GM12892 (cell line): ENCODE measurements at regions not wholly inside any gene's neighbourhood (a gene's known extent, or its start where the extent isn't known, plus 50 kb on each side); places are given as distances from the start of the nearest gene placed in this dataset.

Source experiments
- DNase-seq: peaks from one replicate; pipeline ENCODE4 v3.0.0; 2011; ENCODE audit not compliant: insufficient read length
- FAIRE-seq: peaks from 2 replicates; lab custom pipeline; 2011; peaks lifted over from hg19 to GRCh38; lab: Jason Lieb, UNC
- POLR2A ChIP-seq: IDR thresholded peaks from 2 replicates; pipeline ENCODE4 v1.6.1; 2011; ENCODE audit warnings: low read depth, low read length, control low read depth
- POLR2AphosphoS5 ChIP-seq: IDR thresholded peaks from 2 replicates; pipeline ENCODE4 v1.6.1; 2011; ENCODE audit warnings: low read depth, low read length, control low read depth
- TAF1 ChIP-seq: IDR thresholded peaks from 2 replicates; pipeline ENCODE4 v1.6.1; 2011; ENCODE audit warnings: low read depth, mild to moderate bottlenecking, control low read depth, low read length, borderline replicate concordance

GRCh38 chr6:66961191-66961590, 1254.2 kb upstream of the EYS start:
- no peak for TF ChIP-seq TAF1
- TF ChIP-seq POLR2AphosphoS5 = no peak
- TF ChIP-seq POLR2A = no peak
- DNase-seq = no peak
- FAIRE-seq = no peak

GRCh38 chr6:66949191-66949661, 1242.2 kb upstream of the EYS start:
- TF ChIP-seq TAF1 (no peak), POLR2AphosphoS5 (no peak), POLR2A (no peak)
- no peak for DNase-seq
- no peak for FAIRE-seq

GRCh38 chr6:66948106-66948505, 1241.1 kb upstream of the EYS start:
- no peak for DNase-seq
- TF ChIP-seq POLR2AphosphoS5 (no peak), TAF1 (no peak), POLR2A (no peak)
- FAIRE-seq = no peak

- TF ChIP-seq POLR2A = no peak
- no peak for TF ChIP-seq POLR2AphosphoS5
- TF ChIP-seq TAF1 = no peak
- no peak for FAIRE-seq
- DNase-seq = no peak
These were observed 1233.0 kb upstream of the EYS start for GRCh38 chr6:66940003-66940402.

GRCh38 chr6:66937180-66937579, 1230.2 kb upstream of the EYS start:
- no peak for TF ChIP-seq TAF1
- no peak for TF ChIP-seq POLR2A
- no peak for TF ChIP-seq POLR2AphosphoS5
- DNase-seq = no peak
- no peak for FAIRE-seq

- no peak for TF ChIP-seq POLR2A
- no peak for TF ChIP-seq POLR2AphosphoS5
- no peak for TF ChIP-seq TAF1
- FAIRE-seq (no peak), DNase-seq (no peak)
These were observed 1228.6 kb upstream of the EYS start for GRCh38 chr6:66935612-66936011.

GRCh38 chr6:66931787-66932186, 1224.8 kb upstream of the EYS start:
- no peak for FAIRE-seq
- no peak for DNase-seq
- TF ChIP-seq POLR2A (no peak), POLR2AphosphoS5 (no peak), TAF1 (no peak)

GRCh38 chr6:66930559-66931290, 1223.7 kb upstream of the EYS start:
- FAIRE-seq (no peak), DNase-seq (no peak)
- TF ChIP-seq TAF1 = no peak
- TF ChIP-seq POLR2A = no peak
- no peak for TF ChIP-seq POLR2AphosphoS5

GRCh38 chr6:66926060-66926459, 1219.0 kb upstream of the EYS start:
- TF ChIP-seq TAF1 = no peak
- no peak for TF ChIP-seq POLR2AphosphoS5
- TF ChIP-seq POLR2A = no peak

GRCh38 chr6:66913657-66914056, 1206.6 kb upstream of the EYS start:
- no peak for FAIRE-seq

More at GRCh38 chr6:66926060-66926459, 1219.0 kb upstream of the EYS start:
- DNase-seq = no peak
- no peak for FAIRE-seq

GRCh38 chr6:66902457-66902856, 1195.4 kb upstream of the EYS start:
- no peak for FAIRE-seq
- DNase-seq = no peak
- TF ChIP-seq POLR2AphosphoS5 = no peak
- no peak for TF ChIP-seq TAF1
- TF ChIP-seq POLR2A = no peak

More at GRCh38 chr6:66913657-66914056, 1206.6 kb upstream of the EYS start:
- no peak for TF ChIP-seq TAF1
- TF ChIP-seq POLR2A = no peak
- no peak for TF ChIP-seq POLR2AphosphoS5
- DNase-seq = no peak

GRCh38 chr6:66900133-66901083, 1193.4 kb upstream of the EYS start:
- no peak for DNase-seq
- TF ChIP-seq POLR2A (no peak), TAF1 (no peak), POLR2AphosphoS5 (no peak)
- FAIRE-seq = no peak
